HUES64 (cell line): ENCODE measurements at regions not wholly inside any gene's neighbourhood (a gene's known extent, or its start where the extent isn't known, plus 50 kb on each side); places are given as distances from the start of the nearest gene placed in this dataset.

ENCODE experiments used
- H3K27ac ChIP-seq: 2 replicates; pipeline ENCODE4 v1.7.0; 2013; ENCODE audit warnings: low read depth, low read length, inconsistent platforms
- H3K27me3 ChIP-seq: 2 replicates; pipeline ENCODE4 v1.6.1; 2013; ENCODE audit warnings: mild to moderate bottlenecking, low read length; ENCODE audit not compliant: insufficient read depth
- H3K36me3 ChIP-seq: 2 replicates; pipeline ENCODE4 v1.6.1; 2013; ENCODE audit warnings: mild to moderate bottlenecking, low read length; ENCODE audit not compliant: insufficient read depth
- H3K4me1 ChIP-seq: 2 replicates; pipeline ENCODE4 v1.6.1; 2013; ENCODE audit warnings: mild to moderate bottlenecking, low read length, moderate library complexity; ENCODE audit not compliant: insufficient read depth
- H3K4me3 ChIP-seq: 2 replicates; pipeline ENCODE4 v1.5.1; 2013; ENCODE audit warnings: mild to moderate bottlenecking, low read length, moderate library complexity
- H3K9ac ChIP-seq: 2 replicates; pipeline ENCODE4 v1.6.1; 2013; ENCODE audit warnings: mild to moderate bottlenecking, low read depth, low read length
- H3K9me3 ChIP-seq: 2 replicates; pipeline ENCODE4 v1.6.1; 2013; ENCODE audit warnings: low read depth, low read length; ENCODE audit not compliant: insufficient read depth
- WGBS: fragments of 150-250, 120-280 bp; methylation state at CpG from one replicate; pipeline ENCODE4 v1.1.7; 2013; ENCODE audit warnings: missing lambda C conversion rate; 5-methylcytosine and 5-hydroxymethylcytosine counted together

- H3K4me3 ChIP-seq: no peak overlapping the region
- no peak overlapping the region for H3K9ac ChIP-seq
- 95% methylated on average over 4 of the region's 4 CpGs for WGBS
- H3K27me3 ChIP-seq: no peaks in the 10 kb centered on the region
- no peaks in the 10 kb centered on the region; the same call in 1 of the 2 replicates for H3K9me3 ChIP-seq
- no peak overlapping the region for H3K27ac ChIP-seq
- H3K4me1 ChIP-seq: peaks cover 8% of the 10 kb centered on the region
- no peaks in the 10 kb centered on the region for H3K36me3 ChIP-seq
These were observed 86.3 kb upstream of the XCR1 start for GRCh38 chr3:46113608-46114007.

- H3K4me1 ChIP-seq: peaks cover 8% of the 10 kb centered on the region
- H3K9ac ChIP-seq: no peak overlapping the region
- H3K36me3 ChIP-seq: no peaks in the 10 kb centered on the region
- no peak overlapping the region for H3K27ac ChIP-seq
- no peaks in the 10 kb centered on the region; the same call in 1 of the 2 replicates for H3K9me3 ChIP-seq
- H3K27me3 ChIP-seq: no peaks in the 10 kb centered on the region
- WGBS: 94% methylated on average over 3 of the region's 3 CpGs
- no peak overlapping the region for H3K4me3 ChIP-seq
These were observed 85.7 kb upstream of the XCR1 start for GRCh38 chr3:46112984-46113383.

GRCh38 chr3:46112296-46112695, 85.0 kb upstream of the XCR1 start:
- no peak overlapping the region for H3K27ac ChIP-seq

DNA sequence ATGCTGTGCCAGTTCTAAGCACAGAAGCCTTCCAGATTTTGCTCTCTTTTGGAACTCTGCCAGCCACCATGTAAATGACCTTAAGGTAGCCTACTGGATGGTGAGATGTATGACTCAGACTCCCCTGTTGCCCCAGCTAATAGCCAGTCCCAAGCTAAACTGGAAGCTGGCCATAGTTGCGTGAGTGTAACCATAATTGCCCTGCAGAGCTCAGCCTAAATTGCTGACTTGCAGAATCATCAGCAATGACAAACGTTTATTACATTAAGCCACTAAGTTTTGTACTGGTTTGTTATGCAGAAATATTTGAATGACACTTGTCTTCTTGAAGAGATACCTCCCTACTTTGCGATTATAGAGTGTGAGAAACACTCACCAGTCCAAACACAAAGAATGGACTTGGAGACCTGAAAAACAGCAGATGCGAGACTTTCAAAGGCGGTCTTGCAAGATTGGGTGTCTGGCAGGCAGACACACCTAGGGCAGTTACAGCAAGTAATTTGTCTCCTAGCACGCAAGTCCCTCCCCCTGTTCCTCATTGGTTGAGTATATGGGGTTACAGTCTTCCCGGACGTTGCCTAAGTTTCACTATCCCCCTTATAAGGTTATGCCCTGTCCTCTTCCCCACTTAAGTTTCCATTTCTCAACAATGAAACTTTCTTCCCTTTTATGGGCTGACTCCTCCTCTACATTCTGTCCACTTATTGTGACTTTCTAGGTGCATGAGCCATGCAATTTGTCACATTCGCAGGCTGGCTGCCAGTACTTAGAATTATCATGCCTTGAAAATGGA, 83.6 kb upstream of the XCR1 start:
- Histone ChIP-seq H3K9me3 (no peaks in the 10 kb centered on the region; the same call in 1 of the 2 replicates), H3K36me3 (no peaks in the 10 kb centered on the region), H3K27ac (no peak overlapping the region), H3K4me1 (peaks cover 8% of the 10 kb centered on the region), H3K9ac (no peak overlapping the region), H3K27me3 (no peaks in the 10 kb centered on the region), H3K4me3 (no peak overlapping the region)
- 87% methylated on average over 8 of the region's 9 CpGs for WGBS

More at GRCh38 chr3:46112296-46112695, 85.0 kb upstream of the XCR1 start:
- Histone ChIP-seq H3K27me3 (no peaks in the 10 kb centered on the region), H3K9me3 (no peaks in the 10 kb centered on the region; the same call in 1 of the 2 replicates), H3K4me1 (peaks cover 8% of the 10 kb centered on the region), H3K36me3 (no peaks in the 10 kb centered on the region), H3K9ac (no peak overlapping the region), H3K4me3 (no peak overlapping the region)
- 88% methylated on average over 3 of the region's 3 CpGs for WGBS

DNA sequence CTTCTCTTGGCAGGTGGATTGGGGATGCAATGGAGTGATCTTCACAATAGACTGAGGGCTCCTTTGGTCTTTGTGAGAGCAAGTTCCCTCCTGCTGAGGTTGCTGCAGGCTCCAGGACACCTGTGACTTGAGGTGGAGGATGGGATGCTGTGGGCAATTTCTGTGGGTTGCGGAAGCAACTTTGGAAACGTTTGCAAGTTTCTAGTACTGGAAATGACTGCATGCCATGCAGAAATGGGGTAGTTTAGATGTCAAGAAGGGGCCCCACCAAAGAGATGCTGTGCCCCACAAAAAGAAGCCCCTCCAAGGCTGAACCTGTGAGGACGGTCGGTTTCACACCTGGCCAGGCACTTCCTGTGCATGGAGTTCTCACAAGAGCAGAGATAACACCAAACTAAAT, 80.4 kb upstream of the XCR1 start:
- Histone ChIP-seq H3K27ac (no peak overlapping the region), H3K4me1 (no peaks in the 10 kb centered on the region), H3K9me3 (no peaks in the 10 kb centered on the region), H3K4me3 (no peak overlapping the region), H3K36me3 (no peaks in the 10 kb centered on the region), H3K27me3 (no peaks in the 10 kb centered on the region), H3K9ac (no peak overlapping the region)
- 87% methylated on average over 4 of the region's 4 CpGs for WGBS

DNA sequence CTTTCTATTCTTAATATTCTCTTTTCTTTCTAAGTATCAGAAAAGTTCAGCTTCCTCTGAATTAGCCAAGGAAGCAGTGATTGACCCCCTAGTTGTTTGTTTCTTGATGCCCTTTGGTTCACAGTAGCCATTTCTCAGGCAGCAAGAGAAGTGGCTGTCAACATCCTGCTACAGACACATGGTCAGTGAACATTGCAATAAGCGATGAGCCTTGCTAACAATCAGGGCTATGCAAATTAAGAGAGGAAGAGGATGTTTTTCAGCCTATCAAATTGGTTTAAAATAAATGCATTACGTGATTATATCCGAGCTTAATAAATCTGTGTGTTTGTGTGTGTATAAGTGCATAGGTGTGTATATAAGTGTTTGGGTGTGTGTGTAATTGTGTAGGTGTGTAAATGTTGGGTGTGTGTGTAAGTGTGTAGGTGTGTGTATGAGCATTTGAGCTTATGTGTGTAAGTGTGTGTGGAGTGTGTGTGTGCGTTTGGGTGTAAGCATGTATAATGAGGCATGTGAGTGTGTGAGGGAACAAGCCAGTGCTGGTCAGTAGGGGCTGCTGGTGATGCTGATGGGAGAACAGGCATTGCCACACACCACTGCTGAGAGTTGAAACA, 78.1 kb upstream of the XCR1 start:
- H3K9ac ChIP-seq: no peak overlapping the region
- no peaks in the 10 kb centered on the region for H3K4me1 ChIP-seq
- no peaks in the 10 kb centered on the region for H3K9me3 ChIP-seq
- H3K4me3 ChIP-seq: no peak overlapping the region
- WGBS: 96% methylated on average over 4 of the region's 4 CpGs
- no peak overlapping the region for H3K27ac ChIP-seq
- H3K36me3 ChIP-seq: no peaks in the 10 kb centered on the region
- H3K27me3 ChIP-seq: no peaks in the 10 kb centered on the region

DNA sequence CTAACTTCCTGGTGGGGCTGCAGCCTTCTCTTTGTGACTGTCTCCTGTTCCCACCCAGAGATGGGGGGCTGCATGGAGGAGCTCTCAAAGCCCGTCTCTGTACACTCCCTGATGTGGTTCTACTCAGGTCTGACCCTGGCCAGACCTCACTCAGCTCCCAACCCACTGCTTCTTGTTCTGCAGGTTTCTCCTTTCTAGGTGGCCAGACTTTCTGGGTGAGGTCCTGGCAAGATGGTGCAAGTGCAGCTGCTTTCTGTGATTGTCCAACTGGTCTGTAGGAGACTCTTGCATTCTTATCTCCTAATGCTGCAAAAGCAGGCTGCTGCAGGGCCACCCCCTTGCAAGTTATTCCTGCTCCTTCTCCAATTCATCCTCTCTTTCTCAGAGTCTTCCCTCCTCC, 77.4 kb upstream of the XCR1 start:
- no peak overlapping the region for H3K9ac ChIP-seq
- H3K27ac ChIP-seq: no peak overlapping the region
- H3K27me3 ChIP-seq: no peaks in the 10 kb centered on the region
- no peak overlapping the region for H3K4me3 ChIP-seq
- H3K9me3 ChIP-seq: no peaks in the 10 kb centered on the region
- WGBS: 91% methylated on average over 1 of the region's 1 CpG
- no peaks in the 10 kb centered on the region for H3K4me1 ChIP-seq
- no peaks in the 10 kb centered on the region for H3K36me3 ChIP-seq

- Histone ChIP-seq H3K9ac (no peak overlapping the region), H3K9me3 (no peaks in the 10 kb centered on the region), H3K4me1 (no peaks in the 10 kb centered on the region), H3K4me3 (no peak overlapping the region), H3K27ac (no peak overlapping the region), H3K27me3 (no peaks in the 10 kb centered on the region), H3K36me3 (no peaks in the 10 kb centered on the region)
These were observed 75.5 kb upstream of the XCR1 start for GRCh38 chr3:46102780-46103130.

GRCh38 chr3:46102059-46102779, 74.9 kb upstream of the XCR1 start:
- Histone ChIP-seq H3K9ac (no peak overlapping the region), H3K27ac (no peak overlapping the region), H3K36me3 (no peaks in the 10 kb centered on the region), H3K27me3 (no peaks in the 10 kb centered on the region), H3K4me3 (no peak overlapping the region), H3K4me1 (no peaks in the 10 kb centered on the region), H3K9me3 (no peaks in the 10 kb centered on the region)
- WGBS: 80% methylated on average over 2 of the region's 2 CpGs

GRCh38 chr3:46100812-46101211, 73.5 kb upstream of the XCR1 start:
- Histone ChIP-seq H3K9me3 (no peaks in the 10 kb centered on the region), H3K36me3 (no peaks in the 10 kb centered on the region), H3K27ac (no peak overlapping the region), H3K9ac (no peak overlapping the region), H3K4me3 (no peak overlapping the region), H3K4me1 (no peaks in the 10 kb centered on the region), H3K27me3 (no peaks in the 10 kb centered on the region)
- 95% methylated on average over 2 of the region's 2 CpGs for WGBS

DNA sequence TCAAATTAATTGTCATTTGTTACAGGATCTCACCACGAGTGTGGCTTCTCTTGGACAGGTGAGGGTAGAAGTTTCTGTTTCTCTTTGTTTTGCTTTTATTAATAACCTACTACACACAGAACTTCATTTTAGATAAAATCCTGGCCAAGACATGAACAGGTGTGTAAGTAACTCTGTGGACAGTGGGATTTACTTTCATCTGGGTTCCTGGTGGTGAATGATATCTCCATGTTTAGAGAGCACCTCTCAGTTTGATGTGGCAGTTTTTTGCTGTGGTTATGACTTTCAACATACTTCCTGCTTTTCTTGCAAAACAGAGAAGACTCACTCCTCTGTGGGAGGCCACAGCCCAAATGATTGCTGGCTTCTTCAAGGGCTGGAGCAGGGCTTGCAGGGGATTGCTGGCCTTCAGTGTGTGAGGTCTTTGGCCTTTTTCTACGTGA, 71.1 kb upstream of the XCR1 start:
- 85% methylated on average over 1 of the region's 2 CpGs for WGBS
- no peaks in the 10 kb centered on the region for H3K4me1 ChIP-seq
- H3K36me3 ChIP-seq: no peaks in the 10 kb centered on the region
- no peak overlapping the region for H3K9ac ChIP-seq
- H3K9me3 ChIP-seq: no peaks in the 10 kb centered on the region
- no peaks in the 10 kb centered on the region for H3K27me3 ChIP-seq
- H3K4me3 ChIP-seq: no peak overlapping the region
- no peak overlapping the region for H3K27ac ChIP-seq
